ENCODE measurements at regions not wholly inside any gene's neighbourhood (a gene's known extent, or its start where the extent isn't known, plus 50 kb on each side); places are given as distances from the start of the nearest gene placed in this dataset.

DNA sequence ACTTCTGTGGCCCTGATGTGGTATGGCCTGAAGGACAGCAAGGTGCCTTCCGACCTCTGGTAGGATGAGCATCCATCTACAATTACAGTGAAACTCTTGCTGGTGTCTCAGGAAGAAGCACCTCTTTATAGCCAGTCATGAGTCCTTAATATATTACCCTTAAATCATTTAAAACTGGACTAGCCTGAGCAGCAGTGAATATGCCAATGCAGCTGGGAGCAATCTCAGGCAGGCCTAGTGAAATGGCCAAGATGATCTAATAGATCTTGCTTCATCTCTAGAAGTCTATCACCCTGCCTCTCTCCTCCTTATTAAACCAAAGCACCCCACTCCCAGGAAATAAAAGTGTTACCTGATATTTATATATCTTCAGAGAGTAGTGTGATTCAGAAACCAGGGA lies 66.7 kb upstream of the SORCS3 start:
- DNase-seq (ENCODE audit: low read depth in 4 of 4, low spot score in 3 of 4): no peak

DNA sequence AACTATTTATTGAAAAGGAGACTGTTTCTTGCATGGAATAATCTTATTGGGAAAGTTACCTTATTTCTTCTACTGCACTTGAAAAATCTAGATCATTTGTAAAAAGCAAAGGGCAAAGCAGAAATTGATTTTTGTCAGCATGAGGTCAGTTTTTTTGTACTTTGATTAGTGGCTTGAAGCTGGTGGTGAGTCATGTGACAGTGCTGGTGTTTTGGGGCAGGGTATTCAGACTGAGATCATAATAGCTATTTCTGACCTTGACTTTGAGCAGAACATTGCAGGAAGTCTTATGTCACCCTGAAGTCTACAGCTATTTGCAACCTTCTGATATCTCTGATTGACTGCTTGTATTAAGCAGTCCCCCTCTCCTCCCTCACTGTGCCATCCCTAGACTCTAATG lies 66.3 kb upstream of the SORCS3 start:
- no peak for DNase-seq (ENCODE audit: low read depth in 4 of 4, low spot score in 3 of 4)

DNA sequence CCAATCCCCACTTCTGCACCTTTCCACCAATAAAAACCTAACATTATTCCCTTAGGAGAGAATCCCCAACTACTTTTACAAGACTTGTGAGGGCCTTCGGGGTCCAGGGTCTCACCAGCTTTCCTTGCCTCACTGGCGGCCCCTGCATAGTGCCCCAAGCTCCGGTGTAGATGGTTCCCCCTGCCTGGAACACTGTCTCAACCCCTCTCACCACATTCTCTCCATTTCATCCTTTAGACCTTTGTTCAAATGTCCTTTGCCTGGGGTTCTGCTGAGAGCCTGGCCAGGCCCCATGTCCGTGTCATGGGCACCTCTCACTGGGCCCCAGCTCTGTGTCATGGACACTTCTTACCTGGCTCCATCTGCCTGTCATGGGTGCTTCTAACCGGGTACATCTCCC lies 64.5 kb upstream of the SORCS3 start:
- no peak for DNase-seq (ENCODE audit: low read depth in 4 of 4, low spot score in 3 of 4)

DNA sequence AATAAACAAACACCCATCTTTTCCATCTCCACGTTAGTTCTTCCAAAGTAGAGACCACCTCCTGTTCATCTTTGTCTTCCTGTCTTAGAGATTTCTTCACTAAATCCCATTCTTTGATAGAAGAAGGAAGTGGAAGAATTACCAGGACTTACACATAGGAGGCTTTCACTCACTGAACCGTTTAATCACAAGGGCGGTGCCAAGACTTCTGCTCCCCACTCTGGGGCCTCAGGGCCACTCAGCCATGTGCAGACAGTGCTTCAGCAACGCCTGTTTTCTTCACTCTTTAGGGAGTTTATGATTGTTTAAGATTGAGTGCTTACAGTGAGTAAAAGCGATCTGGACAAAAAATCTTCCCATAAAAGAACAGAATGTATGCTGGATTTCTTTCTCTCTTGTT lies 63.9 kb upstream of the SORCS3 start:
- no peak for DNase-seq (ENCODE audit: low read depth in 4 of 4, low spot score in 3 of 4)

DNA sequence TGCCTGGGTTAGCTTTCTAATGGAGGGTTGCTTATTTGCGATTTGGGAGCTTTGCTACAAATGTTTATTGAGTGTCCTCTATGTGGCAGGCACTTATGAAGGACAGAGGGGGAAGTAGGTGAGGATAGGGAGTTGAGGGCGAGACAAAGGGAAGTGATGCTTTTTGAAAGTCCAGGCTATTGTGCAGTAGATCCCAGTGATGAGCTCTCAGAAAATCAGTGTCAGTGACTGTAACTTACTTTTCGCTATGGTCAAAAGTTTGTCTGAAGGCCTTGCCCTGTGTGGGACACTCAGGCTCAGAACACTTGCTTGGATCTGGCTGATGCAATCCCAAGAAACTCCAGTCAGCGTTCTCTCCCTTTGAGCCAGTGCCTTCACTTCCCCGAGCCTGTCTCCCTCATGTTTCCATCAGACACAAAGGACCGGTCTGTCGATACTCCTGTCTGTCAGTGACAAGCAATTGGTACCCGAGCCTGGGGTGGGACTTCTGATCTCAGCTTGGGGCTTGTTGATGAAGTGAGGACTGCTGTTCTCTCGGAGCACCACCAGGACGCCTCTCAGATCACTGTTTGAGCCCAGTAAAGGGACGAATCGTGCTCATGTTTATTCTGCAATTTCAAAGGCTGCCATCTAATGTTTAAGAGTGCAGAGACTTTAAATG lies 63.1 kb upstream of the SORCS3 start:
- no peak for DNase-seq (ENCODE audit: low read depth in 4 of 4, low spot score in 3 of 4)

DNA sequence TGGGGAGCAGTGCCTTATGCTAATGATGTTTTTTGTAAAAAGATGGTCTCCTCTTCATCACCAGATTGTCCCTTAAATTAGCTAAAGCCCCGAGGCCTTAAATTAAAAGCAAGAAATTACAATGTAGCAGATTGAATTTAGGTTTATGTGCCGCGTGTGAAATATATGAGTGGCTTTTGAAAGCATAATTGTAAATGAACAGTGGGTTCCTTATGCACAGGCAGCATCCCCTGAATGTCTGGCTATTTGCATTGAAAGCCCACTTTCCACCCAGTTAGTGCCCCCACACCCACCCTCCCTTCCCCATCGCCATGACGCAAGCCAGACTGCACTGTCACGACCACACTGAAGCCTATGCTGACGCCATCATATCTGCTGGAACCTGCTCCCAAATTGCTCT lies 62.4 kb upstream of the SORCS3 start:
- no peak for DNase-seq (ENCODE audit: low read depth in 4 of 4, low spot score in 3 of 4)

DNA sequence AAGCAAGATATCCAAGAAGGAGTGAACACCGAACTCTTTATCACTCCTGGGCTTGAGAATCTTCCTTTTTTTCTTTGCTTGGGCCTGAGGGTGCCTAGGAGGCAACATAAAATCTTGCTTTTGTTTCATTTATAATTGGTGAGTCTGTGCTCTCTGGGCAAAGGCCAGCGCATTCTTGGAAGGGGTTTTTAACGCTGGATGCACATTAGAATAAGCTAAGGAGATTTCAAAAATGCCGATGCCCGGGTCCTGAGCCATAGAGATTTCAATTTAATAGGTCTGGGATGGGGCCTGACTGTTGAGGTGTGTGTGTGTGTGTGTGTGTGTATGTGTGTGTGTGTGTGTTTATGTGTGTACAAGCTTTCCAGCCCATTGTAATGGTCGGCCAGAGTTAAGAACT lies 62.0 kb upstream of the SORCS3 start:
- no peak for DNase-seq (ENCODE audit: low read depth in 4 of 4, low spot score in 3 of 4)

DNA sequence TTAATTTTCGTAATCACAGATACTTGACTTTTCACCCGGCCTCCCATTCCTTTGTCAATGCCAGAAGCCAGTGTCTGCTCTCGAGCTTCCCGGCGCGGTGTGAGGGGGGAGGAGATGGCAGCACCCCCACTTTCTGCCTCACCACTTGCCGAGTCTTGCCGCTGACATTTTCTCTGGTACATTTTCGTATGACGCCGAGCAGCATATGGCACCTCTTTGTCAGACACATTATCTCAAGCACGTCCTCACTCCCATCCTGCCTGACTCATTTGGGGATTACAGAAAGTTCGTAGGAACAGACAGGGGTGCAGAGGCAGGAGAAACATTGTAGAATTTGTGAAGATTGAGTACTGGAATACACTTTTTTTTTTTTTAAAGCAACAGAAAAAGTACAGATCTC lies 60.8 kb upstream of the SORCS3 start:
- no peak for DNase-seq (ENCODE audit: low read depth in 4 of 4, low spot score in 3 of 4)

DNA sequence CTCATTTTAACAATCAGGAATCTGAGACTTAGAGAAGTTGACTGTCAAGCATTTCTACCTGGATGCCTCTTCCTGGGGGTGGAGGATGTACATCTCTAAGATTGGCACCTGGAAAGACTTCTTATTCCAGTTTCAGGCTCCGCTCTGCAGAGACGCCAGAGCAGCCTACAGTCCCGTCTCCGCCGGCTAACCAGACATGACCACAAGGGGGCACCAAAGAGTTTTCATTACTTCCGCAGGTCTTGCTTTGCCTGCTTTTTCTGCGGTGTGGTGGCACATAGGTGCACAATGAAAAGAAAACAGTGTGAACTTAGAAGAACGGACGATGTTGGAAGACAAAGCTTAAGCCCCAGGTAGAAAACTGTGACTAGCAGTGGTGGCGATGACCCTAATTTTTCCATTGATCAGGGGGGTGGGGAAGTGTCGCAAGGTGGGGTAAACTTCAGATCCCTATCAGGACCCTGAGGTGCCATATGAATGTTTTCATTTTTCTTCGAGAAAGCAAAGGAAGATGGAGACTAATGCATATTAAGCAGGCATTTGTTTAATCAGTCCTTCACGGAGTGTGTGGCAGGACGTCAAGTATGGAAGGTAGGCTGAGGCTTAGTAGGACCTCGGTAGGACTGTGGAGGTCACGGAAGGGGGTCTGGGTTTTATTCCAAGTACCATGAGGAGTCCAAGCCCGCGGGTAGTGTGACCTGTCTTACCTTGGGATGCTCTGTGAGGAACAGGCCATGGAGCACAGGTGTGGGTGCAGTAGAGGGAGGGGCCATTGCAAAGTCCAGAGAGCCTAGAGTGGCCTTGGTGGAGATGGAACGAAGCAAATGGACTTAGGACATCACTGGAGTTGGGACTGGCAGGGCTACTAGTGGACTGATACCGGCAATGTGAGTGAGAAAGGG lies 60.1 kb upstream of the SORCS3 start:
- DNase-seq (ENCODE audit: low read depth in 4 of 4, low spot score in 3 of 4): peak; percentile 31 to 76 (median 58)

DNA sequence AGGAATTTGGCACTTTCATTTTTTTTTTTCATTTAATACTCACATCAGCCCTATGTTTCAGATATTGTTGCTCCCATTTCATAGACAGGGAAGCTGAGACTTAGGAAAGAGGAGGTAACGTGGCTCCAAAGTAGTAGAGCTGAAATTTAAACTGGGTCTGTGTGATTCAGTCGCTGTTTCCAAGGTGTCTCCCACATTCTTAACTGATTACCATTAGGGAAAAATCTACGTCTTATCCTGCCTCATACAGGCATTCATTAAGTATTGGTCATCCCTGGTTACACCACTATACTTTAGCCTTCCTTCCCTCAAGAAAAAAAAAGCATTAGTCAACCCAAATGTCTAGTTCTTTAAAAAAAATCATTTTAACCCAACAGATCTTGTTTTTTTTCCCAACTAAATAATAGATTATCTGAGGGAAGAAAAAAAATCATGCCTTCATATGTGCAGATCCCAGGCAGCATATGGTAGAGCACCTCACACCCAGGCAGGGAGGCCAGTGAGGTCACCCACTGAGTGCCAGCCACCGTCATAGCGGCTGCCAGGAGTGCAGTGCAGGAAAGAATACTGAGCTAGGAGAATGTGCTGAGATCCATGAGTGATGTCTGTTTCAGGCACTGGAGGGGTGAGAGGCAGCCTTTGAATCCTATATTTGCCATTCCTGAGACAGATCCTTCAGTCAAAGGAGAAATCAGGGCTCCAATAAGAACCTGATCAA lies 59.0 kb upstream of the SORCS3 start:
- DNase-seq (ENCODE audit: low read depth in 4 of 4, low spot score in 3 of 4): no peak

DNA sequence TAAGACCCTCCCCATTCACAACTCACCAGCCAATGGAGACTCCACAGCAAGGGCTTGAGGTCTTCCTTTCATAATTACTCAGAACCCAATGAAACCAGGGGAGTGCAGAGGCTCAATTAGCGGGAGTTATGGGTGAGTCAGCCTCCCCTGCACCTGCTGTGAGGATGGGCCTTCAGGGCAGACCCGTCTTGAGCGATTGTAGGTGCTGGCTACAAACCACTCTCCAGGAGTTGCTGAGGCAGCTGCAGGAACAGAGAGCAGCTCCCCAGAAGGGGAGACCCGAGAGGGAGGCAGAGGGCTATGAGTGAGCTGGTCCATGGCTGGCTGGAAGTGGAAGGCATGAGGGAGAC lies 58.5 kb upstream of the SORCS3 start:
- DNase-seq (ENCODE audit: low read depth in 4 of 4, low spot score in 3 of 4): no peak

DNA sequence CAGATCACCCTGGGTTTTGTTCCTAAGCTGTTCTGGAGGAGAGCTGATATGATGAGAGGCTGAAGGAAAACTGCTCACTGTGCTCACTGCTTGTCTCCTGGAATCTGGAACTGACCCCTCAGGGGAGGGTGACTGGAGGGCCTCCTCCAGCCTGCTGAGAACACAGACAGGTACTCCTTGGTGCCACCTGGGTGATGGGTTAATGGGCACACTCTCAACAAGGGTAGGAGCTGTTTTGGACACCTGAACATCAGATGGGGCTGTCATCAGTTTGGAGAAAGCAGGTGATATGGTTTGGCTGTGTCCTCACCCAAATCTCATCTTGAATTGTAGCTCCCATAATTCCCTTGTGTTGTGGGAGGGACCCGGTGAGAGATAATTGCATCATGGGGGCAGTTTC lies 58.1 kb upstream of the SORCS3 start:
- DNase-seq (ENCODE audit: low read depth in 4 of 4, low spot score in 3 of 4): no peak

DNA sequence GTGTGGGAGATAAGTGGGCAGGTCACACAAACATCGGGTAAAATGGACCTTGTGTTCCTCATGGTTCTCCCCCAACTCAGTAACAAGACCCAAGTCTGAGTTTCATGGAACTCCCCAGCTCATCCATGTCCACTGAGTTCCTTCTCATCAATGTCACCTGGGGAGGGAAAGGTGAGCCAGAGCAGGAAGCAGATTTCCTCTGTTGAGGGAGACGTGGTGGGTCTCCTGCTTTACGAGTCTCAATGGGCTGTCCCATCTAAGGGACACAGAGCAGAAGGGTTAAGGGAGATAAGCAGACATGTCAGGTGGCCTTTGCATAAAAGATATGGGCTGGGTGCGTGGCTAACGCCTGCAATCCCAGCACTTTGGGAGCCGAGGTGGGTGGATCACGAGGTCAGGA lies 56.5 kb upstream of the SORCS3 start:
- DNase-seq (ENCODE audit: low read depth in 4 of 4, low spot score in 3 of 4): no peak

DNA sequence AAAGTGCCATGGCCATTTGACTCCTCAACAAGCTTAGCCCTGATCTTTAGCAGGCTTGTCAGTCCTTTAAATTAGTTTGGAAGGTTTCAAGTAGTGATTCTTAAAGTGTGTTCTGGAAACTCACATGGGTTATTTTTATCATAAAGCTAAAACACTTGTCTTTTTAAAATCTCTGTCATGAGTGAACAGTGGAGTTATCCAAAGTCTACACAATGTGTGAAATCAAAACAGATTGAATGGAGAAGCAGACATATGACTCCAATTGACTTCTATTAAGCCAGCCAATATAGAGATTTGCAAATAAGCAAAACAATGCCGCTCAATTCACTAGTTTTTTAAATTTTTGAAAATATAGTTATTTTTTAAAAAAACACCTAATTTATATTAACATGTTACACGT lies 53.3 kb upstream of the SORCS3 start:
- DNase-seq (ENCODE audit: low read depth in 4 of 4, low spot score in 3 of 4): no peak

DNA sequence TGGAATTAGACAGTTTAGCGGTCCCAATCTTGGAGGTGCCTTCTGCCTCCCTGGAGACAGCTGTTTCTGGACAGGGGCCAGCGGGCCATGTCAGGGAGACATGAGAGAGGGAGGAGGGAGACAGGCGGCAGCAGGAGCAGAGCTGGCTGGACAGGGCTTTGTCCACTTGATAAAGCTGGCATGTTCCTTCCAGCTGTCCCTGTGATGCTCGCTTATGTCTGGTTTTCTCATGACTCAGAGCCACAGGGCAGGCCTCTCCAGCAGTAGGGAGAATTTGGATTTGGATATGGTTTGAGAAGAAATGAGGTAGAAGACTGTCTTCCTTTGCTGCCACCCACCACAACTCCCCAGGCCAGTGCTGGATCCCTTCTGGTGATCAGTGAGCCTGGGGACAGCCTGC lies 51.7 kb upstream of the SORCS3 start:
- DNase-seq (ENCODE audit: low read depth in 4 of 4, low spot score in 3 of 4): no peak

DNA sequence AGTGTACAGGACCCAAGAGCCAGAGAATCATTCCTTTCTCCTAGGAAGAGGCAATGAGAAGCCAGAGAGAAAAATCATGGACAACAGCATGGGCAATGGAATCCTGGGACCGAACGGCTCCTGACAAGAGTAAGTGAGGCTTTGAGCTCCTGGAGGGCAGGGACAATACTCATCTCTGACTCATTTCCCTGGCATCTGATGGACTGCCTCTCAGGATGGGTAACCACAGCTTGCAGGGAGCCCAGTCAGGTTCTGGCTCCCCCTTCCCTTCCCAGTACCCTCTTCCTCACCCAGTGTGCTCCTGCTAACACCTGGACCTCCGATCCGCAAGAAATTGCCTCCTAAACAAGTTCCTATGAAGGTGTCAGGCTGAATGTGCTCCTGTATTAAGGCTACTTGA lies 51.2 kb upstream of the SORCS3 start:
- DNase-seq (ENCODE audit: low read depth in 4 of 4, low spot score in 3 of 4): no peak

Data from left renal pelvis (tissue), 4 donors.